ENCODE measurements at regions not wholly inside any gene's neighbourhood (a gene's known extent, or its start where the extent isn't known, plus 50 kb on each side); places are given as distances from the start of the nearest gene placed in this dataset.

DNA sequence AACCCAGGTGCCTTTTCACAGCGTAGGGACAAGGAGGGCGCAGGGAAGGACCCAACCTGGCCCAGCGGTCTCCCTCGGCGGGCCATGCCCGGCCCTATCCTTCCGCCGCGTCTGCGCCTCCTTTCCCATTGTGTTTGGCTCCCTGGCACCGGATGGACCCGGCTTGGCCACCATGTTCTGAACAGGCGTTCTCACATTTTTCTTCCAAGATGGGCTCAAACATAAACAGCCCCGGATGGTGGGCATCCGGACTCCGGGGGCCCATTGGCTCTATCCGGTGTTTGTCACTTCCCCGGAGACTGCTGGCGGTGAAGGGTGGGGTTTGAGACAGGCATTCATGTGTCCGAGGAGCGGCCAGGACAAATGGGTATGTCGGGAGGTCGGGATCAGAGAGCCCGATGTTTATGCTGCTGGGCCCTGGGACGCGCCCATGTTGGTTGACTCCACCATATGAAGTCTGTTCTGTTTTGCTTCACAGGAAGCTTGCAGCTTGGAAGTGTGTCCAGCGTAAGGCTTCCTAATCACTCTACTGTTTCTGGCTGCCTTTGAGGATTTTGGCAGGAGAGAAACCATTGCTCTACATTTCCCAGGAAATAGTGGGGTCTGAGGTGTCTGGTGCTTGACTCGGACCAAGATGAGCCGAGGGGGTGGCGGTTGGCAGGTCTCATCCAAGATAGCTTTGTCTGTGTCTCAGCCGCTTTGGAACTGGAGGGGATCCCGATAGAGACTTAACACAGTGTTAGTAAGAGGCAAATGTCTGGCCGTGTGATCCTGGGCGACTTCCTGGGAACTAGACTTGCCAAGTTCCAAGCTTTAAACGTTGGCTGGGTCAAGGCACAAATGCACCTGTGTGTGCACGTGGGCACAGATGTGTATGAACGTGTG is 188.3 kb downstream of the IRF8 start:
- CTCF ChIA-PET: no interaction called here
- POLR2A ChIA-PET (ENCODE audit: unreplicated experiment): no interaction called here
- no peak overlapping the region for H3K4me3 ChIP-seq (ENCODE audit: low read length)
- no peaks in the 10 kb centered on the region for H4K20me1 ChIP-seq (ENCODE audit: low read length)
- no peak for ATAC-seq
- no peak overlapping the region for H2AFZ ChIP-seq (ENCODE audit: low read length)
- TF ChIP-seq, protein P1, sequence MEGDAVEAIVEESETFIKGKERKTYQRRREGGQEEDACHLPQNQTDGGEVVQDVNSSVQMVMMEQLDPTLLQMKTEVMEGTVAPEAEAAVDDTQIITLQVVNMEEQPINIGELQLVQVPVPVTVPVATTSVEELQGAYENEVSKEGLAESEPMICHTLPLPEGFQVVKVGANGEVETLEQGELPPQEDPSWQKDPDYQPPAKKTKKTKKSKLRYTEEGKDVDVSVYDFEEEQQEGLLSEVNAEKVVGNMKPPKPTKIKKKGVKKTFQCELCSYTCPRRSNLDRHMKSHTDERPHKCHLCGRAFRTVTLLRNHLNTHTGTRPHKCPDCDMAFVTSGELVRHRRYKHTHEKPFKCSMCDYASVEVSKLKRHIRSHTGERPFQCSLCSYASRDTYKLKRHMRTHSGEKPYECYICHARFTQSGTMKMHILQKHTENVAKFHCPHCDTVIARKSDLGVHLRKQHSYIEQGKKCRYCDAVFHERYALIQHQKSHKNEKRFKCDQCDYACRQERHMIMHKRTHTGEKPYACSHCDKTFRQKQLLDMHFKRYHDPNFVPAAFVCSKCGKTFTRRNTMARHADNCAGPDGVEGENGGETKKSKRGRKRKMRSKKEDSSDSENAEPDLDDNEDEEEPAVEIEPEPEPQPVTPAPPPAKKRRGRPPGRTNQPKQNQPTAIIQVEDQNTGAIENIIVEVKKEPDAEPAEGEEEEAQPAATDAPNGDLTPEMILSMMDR (conservative IDR thresholded peaks at IDR 0.05; ENCODE audit: low read depth, low read length): no peak
- TF ChIP-seq EZH2phosphoT487 (IDR thresholded peaks at IDR 0.05; ENCODE audit: borderline replicate concordance, low read length) (no peak), EZH2 (IDR thresholded peaks at IDR 0.05; ENCODE audit: low read length, unreplicated experiment) (no peak)
- no peaks in the 10 kb centered on the region for H3K9me2 ChIP-seq (replicated peaks; ENCODE audit: low read length)
- H3K9ac ChIP-seq (ENCODE audit: low read length): no peak overlapping the region
- BruUV-seq (replicated peaks): no TSS peak
- intact Hi-C loops (cut with micrococcal nuclease): no loop called here
- H3K4me1 ChIP-seq (ENCODE audit: insufficient read depth, low read length): no peaks in the 10 kb centered on the region
- no peak overlapping the region for H3K27ac ChIP-seq (ENCODE audit: low read length)
- no peak for DNase-seq
- peaks cover 17% of the 10 kb centered on the region for H3K27me3 ChIP-seq (ENCODE audit: low read length)
- H3K4me2 ChIP-seq (ENCODE audit: low read length): no peak overlapping the region
- no peaks in the 10 kb centered on the region for H3K79me2 ChIP-seq (ENCODE audit: low read length)
- no peaks in the 10 kb centered on the region for H3K36me3 ChIP-seq (ENCODE audit: low read depth, low read length)
- H3K9me3 ChIP-seq (ENCODE audit: low read length): no peaks in the 10 kb centered on the region
- H3F3A ChIP-seq (ENCODE audit: low read length, unreplicated experiment): no peaks in the 10 kb centered on the region

DNA sequence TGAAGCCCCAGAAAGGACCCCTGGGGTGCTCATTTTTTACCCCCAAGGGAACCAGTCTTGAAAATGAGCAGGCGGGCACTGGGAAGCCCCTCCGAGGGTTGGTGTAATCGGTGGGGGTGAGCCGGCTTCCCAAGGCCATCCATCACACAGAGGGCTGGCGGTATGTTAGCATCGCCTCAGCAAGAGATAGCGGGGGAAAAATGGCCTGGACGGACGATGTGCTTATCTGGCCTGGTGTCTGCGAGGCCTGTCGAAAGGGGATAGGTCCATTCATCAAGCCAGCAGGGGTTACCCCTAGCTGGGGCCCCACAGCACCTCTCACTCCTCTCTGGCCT is 188.9 kb downstream of the IRF8 start:
- Histone ChIP-seq H3K4me3 (ENCODE audit: low read length) (no peak overlapping the region), H3K9me3 (ENCODE audit: low read length) (no peaks in the 10 kb centered on the region), H2AFZ (ENCODE audit: low read length) (no peak overlapping the region), H3K36me3 (ENCODE audit: low read depth, low read length) (no peaks in the 10 kb centered on the region), H4K20me1 (ENCODE audit: low read length) (no peaks in the 10 kb centered on the region), H3K27ac (ENCODE audit: low read length) (no peak overlapping the region), H3K4me1 (ENCODE audit: insufficient read depth, low read length) (no peaks in the 10 kb centered on the region), H3K4me2 (ENCODE audit: low read length) (no peak overlapping the region), H3K79me2 (ENCODE audit: low read length) (no peaks in the 10 kb centered on the region), H3F3A (ENCODE audit: low read length, unreplicated experiment) (no peaks in the 10 kb centered on the region), H3K9me2 (replicated peaks; ENCODE audit: low read length) (no peaks in the 10 kb centered on the region), H3K27me3 (ENCODE audit: low read length) (peaks cover 12% of the 10 kb centered on the region), H3K9ac (ENCODE audit: low read length) (no peak overlapping the region)
- TF ChIP-seq EZH2 (IDR thresholded peaks at IDR 0.05; ENCODE audit: low read length, unreplicated experiment): no peak
- TF ChIP-seq, protein P1 (conservative IDR thresholded peaks at IDR 0.05; ENCODE audit: low read depth, low read length): no peak
- TF ChIP-seq EZH2phosphoT487 (IDR thresholded peaks at IDR 0.05; ENCODE audit: borderline replicate concordance, low read length): no peak
- intact Hi-C loops (cut with micrococcal nuclease): no loop called here
- no peak for DNase-seq
- BruUV-seq (replicated peaks): no TSS peak
- ATAC-seq: no peak
- ChIA-PET CTCF (no interaction called here), POLR2A (ENCODE audit: unreplicated experiment) (no interaction called here)

DNA sequence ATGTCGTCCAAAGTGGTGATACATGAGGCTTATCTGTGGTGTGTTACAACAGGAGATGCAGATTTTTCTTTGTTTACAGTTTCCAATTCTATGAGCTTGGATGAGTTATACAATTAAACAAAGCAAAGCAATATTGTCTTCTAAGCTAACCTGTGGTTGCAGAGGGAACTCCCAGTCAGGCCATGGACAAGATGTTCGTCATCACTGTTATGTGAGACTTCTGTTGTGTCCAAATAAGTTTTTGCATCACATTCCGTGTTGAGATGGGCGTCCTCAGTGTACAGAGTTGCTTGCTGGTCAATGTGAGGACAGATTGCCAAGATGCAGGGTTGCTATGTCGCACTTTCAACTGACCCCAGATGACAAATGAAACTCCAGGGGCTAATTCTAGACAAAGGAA is 189.3 kb downstream of the IRF8 start:
- Histone ChIP-seq H3K4me3 (ENCODE audit: low read length) (no peak overlapping the region), H3K4me1 (ENCODE audit: insufficient read depth, low read length) (no peaks in the 10 kb centered on the region), H3K9ac (ENCODE audit: low read length) (no peak overlapping the region), H3F3A (ENCODE audit: low read length, unreplicated experiment) (no peaks in the 10 kb centered on the region), H2AFZ (ENCODE audit: low read length) (no peak overlapping the region), H4K20me1 (ENCODE audit: low read length) (no peaks in the 10 kb centered on the region), H3K9me2 (replicated peaks; ENCODE audit: low read length) (no peaks in the 10 kb centered on the region), H3K4me2 (ENCODE audit: low read length) (no peak overlapping the region), H3K27ac (ENCODE audit: low read length) (no peak overlapping the region), H3K9me3 (ENCODE audit: low read length) (no peaks in the 10 kb centered on the region), H3K36me3 (ENCODE audit: low read depth, low read length) (no peaks in the 10 kb centered on the region), H3K27me3 (ENCODE audit: low read length) (peaks cover 10% of the 10 kb centered on the region), H3K79me2 (ENCODE audit: low read length) (no peaks in the 10 kb centered on the region)
- CTCF ChIA-PET: no interaction called here
- no peak for DNase-seq
- POLR2A ChIA-PET (ENCODE audit: unreplicated experiment): no interaction called here
- TF ChIP-seq, protein P1 (conservative IDR thresholded peaks at IDR 0.05; ENCODE audit: low read depth, low read length): no peak
- TF ChIP-seq EZH2 (IDR thresholded peaks at IDR 0.05; ENCODE audit: low read length, unreplicated experiment) (no peak), EZH2phosphoT487 (IDR thresholded peaks at IDR 0.05; ENCODE audit: borderline replicate concordance, low read length) (no peak)
- no TSS peak for BruUV-seq (replicated peaks)
- ATAC-seq: no peak
- intact Hi-C loops (cut with micrococcal nuclease): no loop called here

Data from PC-3 (cell line).